ENCODE measurements at regions not wholly inside any gene's neighbourhood (a gene's known extent, or its start where the extent isn't known, plus 50 kb on each side); places are given as distances from the start of the nearest gene placed in this dataset.

DNA sequence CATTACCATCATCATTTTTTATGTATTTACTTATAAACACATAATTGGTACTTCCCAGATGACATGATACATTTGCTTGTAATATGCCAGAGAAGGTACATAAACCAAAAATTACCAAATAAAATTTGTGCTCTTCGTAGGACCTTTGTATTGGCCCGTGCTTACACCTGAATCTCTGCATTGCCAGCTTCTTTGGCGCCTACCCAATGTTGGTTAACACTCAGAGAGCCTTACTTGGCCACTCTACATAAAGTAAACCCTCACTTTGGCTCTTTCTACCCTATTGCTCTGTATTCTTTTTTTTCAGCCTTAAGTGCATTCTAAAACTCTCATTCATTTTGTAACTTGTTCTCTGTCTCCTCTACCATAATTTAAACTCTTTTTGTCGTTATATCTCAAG is 148.1 kb upstream of the ZNF608 start:
- no peak overlapping the region for H3K4me3 ChIP-seq (ENCODE audit: low read depth, low read length)
- H3K36me3 ChIP-seq, result no peaks in the 10 kb centered on the region
- H3K27me3 ChIP-seq (ENCODE audit: insufficient read depth, low read depth, severe bottlenecking), result no peaks in the 10 kb centered on the region
- TF ChIP-seq CTCF (IDR thresholded peaks at IDR 0.05; ENCODE audit: low read depth, low read length), result no peak
- no peak for DNase-seq
- no peak overlapping the region for H3K27ac ChIP-seq
- no peaks in the 10 kb centered on the region for H3K9me3 ChIP-seq (ENCODE audit: severe bottlenecking)

GRCh38 chr5:124895236-124895635 is 148.8 kb upstream of the ZNF608 start:
- no peak overlapping the region for H3K4me3 ChIP-seq (ENCODE audit: low read depth, low read length)
- no peak for DNase-seq
- no peaks in the 10 kb centered on the region for H3K9me3 ChIP-seq (ENCODE audit: severe bottlenecking)
- H3K36me3 ChIP-seq, result no peaks in the 10 kb centered on the region
- TF ChIP-seq CTCF (IDR thresholded peaks at IDR 0.05; ENCODE audit: low read depth, low read length), result no peak
- H3K27ac ChIP-seq, result no peak overlapping the region
- no peaks in the 10 kb centered on the region for H3K27me3 ChIP-seq (ENCODE audit: insufficient read depth, low read depth, severe bottlenecking)

- DNase-seq, result no peak
- H3K4me3 ChIP-seq (ENCODE audit: low read depth, low read length), result no peak overlapping the region
- H3K27ac ChIP-seq, result no peak overlapping the region
- no peaks in the 10 kb centered on the region for H3K36me3 ChIP-seq
- H3K27me3 ChIP-seq (ENCODE audit: insufficient read depth, low read depth, severe bottlenecking), result no peaks in the 10 kb centered on the region
- no peak for TF ChIP-seq CTCF (IDR thresholded peaks at IDR 0.05; ENCODE audit: low read depth, low read length)
- no peaks in the 10 kb centered on the region for H3K9me3 ChIP-seq (ENCODE audit: severe bottlenecking)
These were observed 154.6 kb upstream of the ZNF608 start for GRCh38 chr5:124901081-124901480.

DNA sequence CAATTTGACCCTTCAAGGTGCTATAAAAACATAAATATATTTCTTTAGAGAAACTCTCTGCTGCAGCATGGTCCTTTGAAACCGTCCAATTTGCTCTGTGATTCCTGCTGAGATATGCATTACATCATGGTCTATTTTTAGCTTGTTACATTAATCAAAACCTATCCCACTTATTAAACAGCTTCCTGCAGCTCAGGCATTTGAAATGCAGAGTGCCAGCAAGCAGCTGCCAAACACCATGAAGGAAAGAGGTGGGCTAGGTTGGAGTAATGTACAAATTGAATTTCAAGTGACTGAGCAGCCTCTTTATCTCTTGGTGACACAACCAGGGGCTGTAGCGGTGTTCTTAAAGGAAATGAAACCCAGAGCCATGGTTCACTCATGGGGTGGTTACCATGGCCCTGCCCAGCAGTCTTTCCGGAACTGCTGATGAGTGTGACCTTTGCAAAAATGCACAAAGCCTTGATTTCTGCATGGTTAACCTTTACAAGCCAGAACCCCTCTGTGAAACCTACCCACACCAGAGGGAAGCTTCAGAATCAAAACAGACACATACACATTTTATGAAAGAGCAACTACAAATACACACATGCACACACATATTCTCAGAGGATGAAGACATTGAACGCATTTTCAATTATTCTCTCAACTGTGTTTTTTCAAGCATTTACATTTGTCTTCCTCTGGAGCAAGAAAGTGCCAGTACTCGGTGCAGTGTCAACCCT is 155.8 kb upstream of the ZNF608 start:
- TF ChIP-seq CTCF (IDR thresholded peaks at IDR 0.05; ENCODE audit: low read depth, low read length), result no peak
- no peaks in the 10 kb centered on the region for H3K27me3 ChIP-seq (ENCODE audit: insufficient read depth, low read depth, severe bottlenecking)
- no peaks in the 10 kb centered on the region for H3K9me3 ChIP-seq (ENCODE audit: severe bottlenecking)
- no peak overlapping the region for H3K27ac ChIP-seq
- no peaks in the 10 kb centered on the region for H3K36me3 ChIP-seq
- H3K4me3 ChIP-seq (ENCODE audit: low read depth, low read length), result no peak overlapping the region
- DNase-seq, result no peak

DNA sequence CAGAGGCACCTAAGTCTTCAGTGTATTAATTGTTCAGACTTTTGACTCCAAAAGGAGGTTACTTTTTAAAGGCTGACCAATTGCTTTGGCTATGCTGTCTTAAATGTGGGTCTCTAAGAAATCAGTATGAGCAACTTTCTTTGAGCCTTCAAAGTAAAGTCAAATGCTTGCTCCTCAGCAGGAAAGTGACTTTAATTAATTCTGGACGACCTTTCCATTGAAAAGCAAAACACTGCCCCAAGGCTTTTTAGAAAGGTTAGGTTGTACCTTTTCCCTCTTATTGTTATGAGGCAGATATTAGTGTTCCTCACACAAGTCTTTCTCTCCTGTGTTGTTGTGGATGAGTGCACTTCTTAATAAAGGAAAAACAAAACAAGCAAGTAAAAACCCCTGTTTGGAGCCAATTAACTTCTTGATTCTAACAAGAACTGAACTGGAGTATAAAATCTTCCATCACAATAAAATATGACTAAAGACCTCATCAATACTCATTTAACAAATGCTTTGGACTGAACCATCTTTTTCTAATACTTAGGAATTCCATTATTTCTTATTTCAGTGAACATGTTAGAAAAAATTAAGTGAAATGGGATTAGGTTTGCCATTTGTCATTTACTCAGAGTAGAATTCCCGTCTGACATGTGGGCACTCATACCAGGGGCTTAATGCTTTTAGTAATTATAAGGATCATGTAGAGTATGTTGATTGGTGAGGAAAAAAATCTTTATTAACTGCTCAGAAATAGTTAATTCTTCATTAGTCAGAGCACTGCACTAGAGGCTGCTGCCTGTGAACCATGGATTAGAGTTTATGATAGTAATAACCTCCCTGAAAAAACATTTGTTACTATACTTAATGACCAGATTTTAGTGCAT is 159.1 kb upstream of the ZNF608 start:
- no peak for DNase-seq
- Histone ChIP-seq H3K4me3 (ENCODE audit: low read depth, low read length) (no peak overlapping the region), H3K27ac (peak overlapping the region; percentile 59), H3K27me3 (ENCODE audit: insufficient read depth, low read depth, severe bottlenecking) (no peaks in the 10 kb centered on the region), H3K36me3 (no peaks in the 10 kb centered on the region), H3K9me3 (ENCODE audit: severe bottlenecking) (no peaks in the 10 kb centered on the region)
- TF ChIP-seq CTCF (IDR thresholded peaks at IDR 0.05; ENCODE audit: low read depth, low read length), result no peak

Data from WERI-Rb-1 (cell line).